Stimulated activated CD8-positive, alpha-beta memory T cell treated with anti-CD3 and anti-CD28 coated beads, Interleukin-7, amount 100 ng/mL, for 4 hours (primary cell): ENCODE measurements at regions not wholly inside any gene's neighbourhood (a gene's known extent, or its start where the extent isn't known, plus 50 kb on each side); places are given as distances from the start of the nearest gene placed in this dataset.

ENCODE experiments used
- DNase-seq, 2 donors: peaks; one replicate each; pipeline ENCODE4 v3.0.0-alpha.2; 2020; ENCODE audit warnings: low read depth in 2 of 2

- no peak for DNase-seq
Observed at GRCh38 chr6:129911732-129912131, 50.6 kb upstream of the TMEM244 start.
